CMK (cell line): ENCODE measurements at regions not wholly inside any gene's neighbourhood (a gene's known extent, or its start where the extent isn't known, plus 50 kb on each side); places are given as distances from the start of the nearest gene placed in this dataset.

Source experiments
- DNase-seq: peaks from one replicate; pipeline ENCODE4 v3.0.0-alpha.2; 2010; ENCODE audit warnings: low read depth

- DNase-seq: peak; percentile 4
These were observed 222.9 kb downstream of the BRD1 start for GRCh38 chr22:49604732-49605302.

- no peak for DNase-seq
These were observed 224.7 kb downstream of the BRD1 start for GRCh38 chr22:49603016-49603415.

GRCh38 chr22:49602481-49602880 is 225.2 kb downstream of the BRD1 start:
- DNase-seq: no peak

GRCh38 chr22:49601614-49602321 is 225.9 kb downstream of the BRD1 start:
- no peak for DNase-seq

GRCh38 chr22:49600891-49601431 is 226.7 kb downstream of the BRD1 start:
- no peak for DNase-seq

GRCh38 chr22:49600468-49600867 is 227.2 kb downstream of the BRD1 start:
- DNase-seq: no peak

- no peak for DNase-seq
These were observed 227.8 kb downstream of the BRD1 start for GRCh38 chr22:49599691-49600455.

- no peak for DNase-seq
These were observed 228.6 kb downstream of the BRD1 start for GRCh38 chr22:49599039-49599438.

GRCh38 chr22:49598338-49598737 is 229.3 kb downstream of the BRD1 start:
- no peak for DNase-seq

- DNase-seq: no peak
These were observed 230.1 kb downstream of the BRD1 start for GRCh38 chr22:49597428-49598039.

- DNase-seq: no peak
These were observed 232.1 kb downstream of the BRD1 start for GRCh38 chr22:49595465-49596078.

GRCh38 chr22:49594078-49594477 is 233.6 kb downstream of the BRD1 start:
- DNase-seq: no peak

- no peak for DNase-seq
These were observed 234.2 kb downstream of the BRD1 start for GRCh38 chr22:49593509-49593908.

- no peak for DNase-seq
These were observed 234.7 kb downstream of the BRD1 start for GRCh38 chr22:49592780-49593501.

GRCh38 chr22:49590851-49591445 is 236.7 kb downstream of the BRD1 start:
- DNase-seq: no peak

GRCh38 chr22:49590381-49590780 is 237.3 kb downstream of the BRD1 start:
- no peak for DNase-seq

GRCh38 chr22:49589811-49590210 is 237.9 kb downstream of the BRD1 start:
- no peak for DNase-seq

- DNase-seq: no peak
These were observed 238.4 kb downstream of the BRD1 start for GRCh38 chr22:49589301-49589700.

- DNase-seq: no peak
These were observed 238.9 kb downstream of the BRD1 start for GRCh38 chr22:49588739-49589138.

- no peak for DNase-seq
These were observed 239.7 kb downstream of the BRD1 start for GRCh38 chr22:49587987-49588386.

GRCh38 chr22:49587421-49587820 is 240.3 kb downstream of the BRD1 start:
- DNase-seq: no peak
